ENCODE measurements at regions not wholly inside any gene's neighbourhood (a gene's known extent, or its start where the extent isn't known, plus 50 kb on each side); places are given as distances from the start of the nearest gene placed in this dataset.

DNA sequence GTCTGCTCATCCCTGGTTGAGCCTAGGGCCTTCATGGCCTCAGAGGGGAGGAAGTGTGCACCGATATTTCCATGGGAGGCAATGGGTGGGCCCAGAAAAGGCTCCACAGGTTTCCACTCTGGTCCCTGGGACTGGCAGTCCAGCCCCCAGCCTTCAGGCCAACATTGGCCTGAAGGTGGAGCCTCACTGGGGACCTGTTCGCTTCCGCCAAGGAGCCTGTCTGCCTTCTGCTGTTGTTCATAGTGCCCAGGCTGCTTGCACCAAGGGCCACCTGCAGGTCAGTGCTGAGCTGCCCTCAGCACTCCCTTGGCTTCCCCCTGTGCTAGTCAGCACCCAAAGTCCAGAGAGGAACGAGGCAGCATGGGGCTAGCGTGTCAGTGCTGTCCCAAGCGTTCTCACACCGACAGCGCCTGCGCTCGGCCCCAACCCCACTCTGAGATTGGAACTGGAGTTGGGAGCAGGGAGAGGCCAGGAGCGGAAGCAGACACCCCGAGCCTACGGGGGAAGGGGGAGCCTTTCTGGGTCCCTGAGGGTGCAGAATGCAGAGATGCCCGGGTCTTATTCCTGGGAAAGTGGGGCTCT is 720.7 kb downstream of the PCDH18 start:
- Histone ChIP-seq H3K4me3 (ENCODE audit: low read depth, low read length) (no peak overlapping the region), H3K27me3 (ENCODE audit: control insufficient read depth, insufficient read depth, low read length) (no peaks in the 10 kb centered on the region), H3K36me3 (ENCODE audit: control insufficient read depth, insufficient read depth, low read length) (no peaks in the 10 kb centered on the region)
- TF ChIP-seq, protein P1, sequence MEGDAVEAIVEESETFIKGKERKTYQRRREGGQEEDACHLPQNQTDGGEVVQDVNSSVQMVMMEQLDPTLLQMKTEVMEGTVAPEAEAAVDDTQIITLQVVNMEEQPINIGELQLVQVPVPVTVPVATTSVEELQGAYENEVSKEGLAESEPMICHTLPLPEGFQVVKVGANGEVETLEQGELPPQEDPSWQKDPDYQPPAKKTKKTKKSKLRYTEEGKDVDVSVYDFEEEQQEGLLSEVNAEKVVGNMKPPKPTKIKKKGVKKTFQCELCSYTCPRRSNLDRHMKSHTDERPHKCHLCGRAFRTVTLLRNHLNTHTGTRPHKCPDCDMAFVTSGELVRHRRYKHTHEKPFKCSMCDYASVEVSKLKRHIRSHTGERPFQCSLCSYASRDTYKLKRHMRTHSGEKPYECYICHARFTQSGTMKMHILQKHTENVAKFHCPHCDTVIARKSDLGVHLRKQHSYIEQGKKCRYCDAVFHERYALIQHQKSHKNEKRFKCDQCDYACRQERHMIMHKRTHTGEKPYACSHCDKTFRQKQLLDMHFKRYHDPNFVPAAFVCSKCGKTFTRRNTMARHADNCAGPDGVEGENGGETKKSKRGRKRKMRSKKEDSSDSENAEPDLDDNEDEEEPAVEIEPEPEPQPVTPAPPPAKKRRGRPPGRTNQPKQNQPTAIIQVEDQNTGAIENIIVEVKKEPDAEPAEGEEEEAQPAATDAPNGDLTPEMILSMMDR (IDR thresholded peaks at IDR 0.05; ENCODE audit: insufficient read depth, low read length, severe bottlenecking), result no peak
- FAIRE-seq (no peak), DNase-seq (ENCODE audit: low read depth) (no peak)

GRCh38 chr4:136810626-136811025 is 721.7 kb downstream of the PCDH18 start:
- Histone ChIP-seq H3K4me3 (ENCODE audit: low read depth, low read length) (no peak overlapping the region), H3K27me3 (ENCODE audit: control insufficient read depth, insufficient read depth, low read length) (no peaks in the 10 kb centered on the region), H3K36me3 (ENCODE audit: control insufficient read depth, insufficient read depth, low read length) (no peaks in the 10 kb centered on the region)
- DNase-seq (ENCODE audit: low read depth), result no peak
- TF ChIP-seq, protein P1 (IDR thresholded peaks at IDR 0.05; ENCODE audit: insufficient read depth, low read length, severe bottlenecking), result no peak
- no peak for FAIRE-seq

DNA sequence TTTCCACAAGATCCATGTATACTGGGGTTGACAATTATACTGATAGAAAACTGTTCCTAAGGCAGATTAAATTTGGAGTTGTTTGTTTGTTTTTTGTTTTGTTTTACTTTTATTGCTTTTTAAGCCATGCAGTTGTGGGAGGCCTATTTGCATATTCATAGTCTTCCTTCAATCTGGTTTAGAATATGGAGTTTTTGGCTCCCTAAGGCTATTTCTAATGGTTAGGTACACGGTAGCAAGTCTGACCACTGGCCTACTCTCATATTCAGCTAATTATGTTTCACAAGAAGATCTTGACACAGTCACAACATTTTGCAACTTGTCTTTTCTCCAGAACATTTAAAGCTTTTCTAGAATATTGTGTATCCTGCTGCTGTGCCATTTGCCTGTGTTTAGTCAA is 725.5 kb downstream of the PCDH18 start:
- TF ChIP-seq, protein P1 (IDR thresholded peaks at IDR 0.05; ENCODE audit: insufficient read depth, low read length, severe bottlenecking), result no peak
- Histone ChIP-seq H3K27me3 (ENCODE audit: control insufficient read depth, insufficient read depth, low read length) (no peaks in the 10 kb centered on the region), H3K36me3 (ENCODE audit: control insufficient read depth, insufficient read depth, low read length) (no peaks in the 10 kb centered on the region), H3K4me3 (ENCODE audit: low read depth, low read length) (no peak overlapping the region)
- FAIRE-seq (no peak), DNase-seq (ENCODE audit: low read depth) (no peak)

GRCh38 chr4:136805617-136806016 is 726.7 kb downstream of the PCDH18 start:
- FAIRE-seq (no peak), DNase-seq (ENCODE audit: low read depth) (no peak)
- TF ChIP-seq, protein P1 (IDR thresholded peaks at IDR 0.05; ENCODE audit: insufficient read depth, low read length, severe bottlenecking), result no peak
- H3K4me3 ChIP-seq (ENCODE audit: low read depth, low read length), result no peak overlapping the region
- no peaks in the 10 kb centered on the region for H3K27me3 ChIP-seq (ENCODE audit: control insufficient read depth, insufficient read depth, low read length)
- no peaks in the 10 kb centered on the region for H3K36me3 ChIP-seq (ENCODE audit: control insufficient read depth, insufficient read depth, low read length)

DNA sequence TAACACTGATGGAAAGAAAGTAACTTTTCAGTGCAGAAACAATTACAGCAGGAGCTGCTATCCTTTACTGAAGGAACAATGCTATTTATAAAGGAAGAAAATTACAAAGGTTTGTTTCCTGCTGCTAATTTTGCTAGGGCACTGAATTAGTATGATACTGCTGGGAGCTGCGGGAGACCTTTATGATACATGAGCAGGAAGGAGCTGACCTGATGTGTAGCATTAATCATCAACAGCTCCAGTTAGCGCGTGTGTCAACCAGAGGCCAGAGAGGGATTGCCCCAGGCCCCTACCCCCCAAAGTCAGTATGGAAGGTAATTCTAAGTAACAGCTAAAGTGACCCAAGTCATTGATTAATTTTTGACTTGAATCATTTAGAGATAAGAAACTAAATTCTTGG is 728.9 kb downstream of the PCDH18 start:
- no peaks in the 10 kb centered on the region for H3K27me3 ChIP-seq (ENCODE audit: control insufficient read depth, insufficient read depth, low read length)
- H3K36me3 ChIP-seq (ENCODE audit: control insufficient read depth, insufficient read depth, low read length), result no peaks in the 10 kb centered on the region
- no peak overlapping the region for H3K4me3 ChIP-seq (ENCODE audit: low read depth, low read length)
- TF ChIP-seq, protein P1 (IDR thresholded peaks at IDR 0.05; ENCODE audit: insufficient read depth, low read length, severe bottlenecking), result no peak
- DNase-seq (ENCODE audit: low read depth) (no peak), FAIRE-seq (no peak)

GRCh38 chr4:136800248-136800647 is 732.0 kb downstream of the PCDH18 start:
- no peak for FAIRE-seq

More at GRCh38 chr4:136800248-136800647, 732.0 kb downstream of the PCDH18 start:
- DNase-seq (ENCODE audit: low read depth), result no peak
- H3K36me3 ChIP-seq (ENCODE audit: control insufficient read depth, insufficient read depth, low read length), result no peaks in the 10 kb centered on the region
- no peaks in the 10 kb centered on the region for H3K27me3 ChIP-seq (ENCODE audit: control insufficient read depth, insufficient read depth, low read length)
- TF ChIP-seq, protein P1 (IDR thresholded peaks at IDR 0.05; ENCODE audit: insufficient read depth, low read length, severe bottlenecking), result no peak
- H3K4me3 ChIP-seq (ENCODE audit: low read depth, low read length), result no peak overlapping the region
